ENCODE measurements at regions not wholly inside any gene's neighbourhood (a gene's known extent, or its start where the extent isn't known, plus 50 kb on each side); places are given as distances from the start of the nearest gene placed in this dataset.

GRCh38 chr17:11142231-11142630, 98.8 kb upstream of the SHISA6 start:
- TF ChIP-seq CTCF (IDR thresholded peaks at IDR 0.05) (no peak), POLR2A (IDR thresholded peaks at IDR 0.05) (no peak)

Data from testis (tissue), 2 donors.